RWPE2 (cell line): ENCODE measurements at regions not wholly inside any gene's neighbourhood (a gene's known extent, or its start where the extent isn't known, plus 50 kb on each side); places are given as distances from the start of the nearest gene placed in this dataset.
A peak's percentile ranks its signal among the peaks of the same experiment; 100 is the strongest.

Experiments used
- ATAC-seq: fragments of 200-7000 bp; cut with Tn5 transposase; 3 replicates; pipeline ENCODE4 v1.9.1; 2021; ENCODE audit warnings: low read depth
- DNase-seq: peaks from one replicate; pipeline ENCODE4 v3.0.0-alpha.2; 2020; ENCODE audit warnings: low spot score
- H3K27ac ChIP-seq: fragments of 450-650 bp; 2 replicates; pipeline ENCODE4 v1.5.1; 2017; ENCODE audit warnings: mild to moderate bottlenecking; ENCODE audit not compliant: poor library complexity, severe bottlenecking
- H3K27me3 ChIP-seq: fragments of 250-450 bp; sonication (Bioruptor Pico); 2 replicates; pipeline ENCODE4 v1.5.1; 2021; ENCODE audit warnings: mild to moderate bottlenecking, moderate library complexity; ENCODE audit not compliant: insufficient read depth, poor library complexity, severe bottlenecking
- H3K36me3 ChIP-seq: fragments of 250-450 bp; sonication (Bioruptor Pico); 2 replicates; pipeline ENCODE4 v1.5.1; 2020; ENCODE audit warnings: low read depth, mild to moderate bottlenecking, moderate library complexity
- H3K4me1 ChIP-seq: fragments of 250-450 bp; sonication (Bioruptor Pico); 2 replicates; pipeline ENCODE4 v1.5.1; 2021; ENCODE audit warnings: mild to moderate bottlenecking, moderate library complexity; ENCODE audit not compliant: insufficient read depth, poor library complexity, severe bottlenecking
- H3K4me3 ChIP-seq: fragments of 250-450 bp; sonication (Bioruptor Pico); 2 replicates; pipeline ENCODE4 v1.5.1; 2021; ENCODE audit warnings: mild to moderate bottlenecking, moderate library complexity; ENCODE audit not compliant: severe bottlenecking
- H3K9me3 ChIP-seq: fragments of 250-450 bp; sonication (Bioruptor Pico); 2 replicates; pipeline ENCODE4 v1.5.1; 2021; ENCODE audit warnings: mild to moderate bottlenecking, moderate library complexity; ENCODE audit not compliant: severe bottlenecking
- TF ChIP-seq, protein P1 (sequence below): fragments of 450-650 bp; IDR thresholded peaks from one replicate; pipeline ENCODE4 v1.5.1; 2017; ENCODE audit warnings: mild to moderate bottlenecking, moderate library complexity; ENCODE audit not compliant: poor library complexity, severe bottlenecking

DNA sequence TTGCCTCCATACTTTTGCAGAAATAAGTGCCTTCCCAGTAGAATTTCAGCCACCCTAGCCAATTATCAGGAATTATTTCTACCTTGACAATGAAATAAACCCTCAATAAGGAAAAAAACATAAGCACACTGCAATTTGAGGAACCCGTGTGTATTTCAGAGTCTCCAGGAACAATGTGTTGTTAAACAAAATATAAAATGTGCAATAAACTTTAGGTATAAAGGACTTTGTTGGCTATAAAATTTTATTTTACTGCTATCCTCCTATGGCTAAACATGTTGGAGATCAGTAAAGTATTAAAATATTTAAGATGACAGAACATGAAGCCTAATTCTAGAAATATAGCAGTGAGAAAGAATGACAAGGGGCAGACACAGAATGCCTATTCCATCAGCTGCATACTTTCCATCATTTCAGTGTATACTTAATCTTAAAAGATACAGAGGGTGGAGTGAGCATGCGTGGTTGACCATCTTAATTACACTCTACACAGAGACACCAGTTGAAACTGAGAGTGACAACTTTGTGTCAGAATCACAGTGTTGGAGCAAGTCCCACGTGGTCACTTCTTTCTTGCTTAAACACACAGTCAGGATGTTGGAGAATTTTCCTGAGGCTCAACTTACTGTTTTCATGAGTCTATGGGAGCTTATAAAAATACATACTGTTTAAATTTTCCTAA, 79.0 kb upstream of the SUCLG2 start:
- no peak for DNase-seq
- Histone ChIP-seq H3K27ac (no peak overlapping the region), H3K4me1 (no peaks in the 10 kb centered on the region), H3K36me3 (no peaks in the 10 kb centered on the region), H3K9me3 (no peaks in the 10 kb centered on the region), H3K4me3 (no peak overlapping the region), H3K27me3 (no peaks in the 10 kb centered on the region)
- ATAC-seq = no peak
- TF ChIP-seq, protein P1, sequence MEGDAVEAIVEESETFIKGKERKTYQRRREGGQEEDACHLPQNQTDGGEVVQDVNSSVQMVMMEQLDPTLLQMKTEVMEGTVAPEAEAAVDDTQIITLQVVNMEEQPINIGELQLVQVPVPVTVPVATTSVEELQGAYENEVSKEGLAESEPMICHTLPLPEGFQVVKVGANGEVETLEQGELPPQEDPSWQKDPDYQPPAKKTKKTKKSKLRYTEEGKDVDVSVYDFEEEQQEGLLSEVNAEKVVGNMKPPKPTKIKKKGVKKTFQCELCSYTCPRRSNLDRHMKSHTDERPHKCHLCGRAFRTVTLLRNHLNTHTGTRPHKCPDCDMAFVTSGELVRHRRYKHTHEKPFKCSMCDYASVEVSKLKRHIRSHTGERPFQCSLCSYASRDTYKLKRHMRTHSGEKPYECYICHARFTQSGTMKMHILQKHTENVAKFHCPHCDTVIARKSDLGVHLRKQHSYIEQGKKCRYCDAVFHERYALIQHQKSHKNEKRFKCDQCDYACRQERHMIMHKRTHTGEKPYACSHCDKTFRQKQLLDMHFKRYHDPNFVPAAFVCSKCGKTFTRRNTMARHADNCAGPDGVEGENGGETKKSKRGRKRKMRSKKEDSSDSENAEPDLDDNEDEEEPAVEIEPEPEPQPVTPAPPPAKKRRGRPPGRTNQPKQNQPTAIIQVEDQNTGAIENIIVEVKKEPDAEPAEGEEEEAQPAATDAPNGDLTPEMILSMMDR = no peak

DNA sequence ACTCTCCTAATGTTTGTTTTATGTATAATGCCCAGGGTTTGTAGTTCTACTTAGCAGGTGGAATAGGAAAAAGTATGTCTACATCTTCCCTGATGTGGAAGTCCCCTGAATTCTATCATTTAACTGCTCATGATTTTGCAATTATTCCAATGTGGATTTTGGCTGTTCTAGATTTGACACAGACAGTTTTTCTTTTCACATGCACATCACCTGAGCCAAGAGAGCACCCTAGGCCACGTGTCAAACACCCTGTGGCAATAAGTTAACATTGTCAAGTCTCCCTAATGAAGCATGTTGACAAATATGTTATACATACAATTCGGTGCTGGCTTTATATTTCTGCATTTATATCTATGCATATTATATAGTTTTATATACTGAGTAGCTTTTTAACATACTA, 70.0 kb upstream of the SUCLG2 start:
- TF ChIP-seq, protein P1 = no peak
- Histone ChIP-seq H3K4me1 (peaks cover 4% of the 10 kb centered on the region), H3K9me3 (no peaks in the 10 kb centered on the region), H3K36me3 (no peaks in the 10 kb centered on the region), H3K27me3 (no peaks in the 10 kb centered on the region), H3K27ac (no peak overlapping the region), H3K4me3 (no peak overlapping the region)
- ATAC-seq (no peak), DNase-seq (no peak)

DNA sequence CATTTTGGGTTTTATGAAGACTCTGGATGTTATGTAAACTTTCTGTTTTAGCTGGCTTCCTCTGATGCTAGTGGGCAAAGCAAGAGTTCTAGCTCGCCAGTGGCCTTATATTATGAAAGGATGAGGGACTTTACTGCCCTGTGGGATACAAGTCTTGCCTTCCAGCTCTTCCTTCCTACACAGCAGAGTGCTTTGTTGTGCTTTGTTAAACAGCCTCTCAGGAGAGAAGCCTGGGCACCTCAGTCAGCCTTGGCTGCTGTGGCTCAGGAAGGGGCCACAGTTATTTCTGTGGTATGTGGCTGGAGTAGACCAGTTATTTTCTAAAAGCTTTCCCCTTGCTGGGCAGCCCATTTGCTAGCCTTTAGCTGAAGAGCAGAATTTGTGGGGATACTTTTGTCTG, 69.5 kb upstream of the SUCLG2 start:
- Histone ChIP-seq H3K9me3 (no peaks in the 10 kb centered on the region), H3K4me3 (no peak overlapping the region), H3K27me3 (no peaks in the 10 kb centered on the region), H3K27ac (no peak overlapping the region), H3K4me1 (peaks cover 10% of the 10 kb centered on the region), H3K36me3 (no peaks in the 10 kb centered on the region)
- TF ChIP-seq, protein P1 = no peak
- ATAC-seq (no peak), DNase-seq (no peak)

GRCh38 chr3:67719333-67719732, 64.9 kb upstream of the SUCLG2 start:
- Histone ChIP-seq H3K27me3 (no peaks in the 10 kb centered on the region), H3K4me1 (peaks cover 11% of the 10 kb centered on the region), H3K36me3 (no peaks in the 10 kb centered on the region), H3K4me3 (no peak overlapping the region), H3K9me3 (no peaks in the 10 kb centered on the region), H3K27ac (peak overlapping the region; percentile 75)
- DNase-seq = no peak
- ATAC-seq = peak; percentile 85
- TF ChIP-seq, protein P1 = no peak

- no peaks in the 10 kb centered on the region for H3K27me3 ChIP-seq
- peaks cover 11% of the 10 kb centered on the region for H3K4me1 ChIP-seq
- no peak overlapping the region for H3K27ac ChIP-seq
- ATAC-seq (no peak), DNase-seq (no peak)
- TF ChIP-seq, protein P1 = no peak
- no peak overlapping the region for H3K4me3 ChIP-seq
- H3K9me3 ChIP-seq = no peaks in the 10 kb centered on the region
- H3K36me3 ChIP-seq = no peaks in the 10 kb centered on the region
These were observed 61.6 kb upstream of the SUCLG2 start for GRCh38 chr3:67715971-67716370.
